ENCODE measurements at regions not wholly inside any gene's neighbourhood (a gene's known extent, or its start where the extent isn't known, plus 50 kb on each side); places are given as distances from the start of the nearest gene placed in this dataset.

DNA sequence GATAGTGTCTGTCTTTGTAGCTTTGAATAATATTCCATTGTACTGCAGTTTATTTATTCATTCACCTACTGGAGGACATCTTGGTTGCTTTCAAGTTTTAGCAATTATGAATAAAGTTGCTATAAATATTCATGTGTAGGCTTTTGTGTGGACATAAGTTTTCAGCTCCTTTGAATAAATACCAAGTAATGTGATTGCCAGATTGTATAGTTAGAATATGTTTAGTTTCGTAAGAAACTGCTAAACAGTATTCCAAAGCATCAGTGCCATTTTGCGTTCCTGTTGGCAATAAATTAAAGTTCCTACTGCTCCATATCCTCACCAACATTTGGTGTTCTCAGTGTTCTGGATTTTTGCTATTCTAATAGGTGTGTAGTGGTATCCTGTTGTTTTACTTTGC, 311.7 kb upstream of the FMN2 start:
- TF ChIP-seq EZH2 (IDR thresholded peaks at IDR 0.05) (no peak), EZH2phosphoT487 (IDR thresholded peaks at IDR 0.05) (no peak)
- TF ChIP-seq, protein P1, sequence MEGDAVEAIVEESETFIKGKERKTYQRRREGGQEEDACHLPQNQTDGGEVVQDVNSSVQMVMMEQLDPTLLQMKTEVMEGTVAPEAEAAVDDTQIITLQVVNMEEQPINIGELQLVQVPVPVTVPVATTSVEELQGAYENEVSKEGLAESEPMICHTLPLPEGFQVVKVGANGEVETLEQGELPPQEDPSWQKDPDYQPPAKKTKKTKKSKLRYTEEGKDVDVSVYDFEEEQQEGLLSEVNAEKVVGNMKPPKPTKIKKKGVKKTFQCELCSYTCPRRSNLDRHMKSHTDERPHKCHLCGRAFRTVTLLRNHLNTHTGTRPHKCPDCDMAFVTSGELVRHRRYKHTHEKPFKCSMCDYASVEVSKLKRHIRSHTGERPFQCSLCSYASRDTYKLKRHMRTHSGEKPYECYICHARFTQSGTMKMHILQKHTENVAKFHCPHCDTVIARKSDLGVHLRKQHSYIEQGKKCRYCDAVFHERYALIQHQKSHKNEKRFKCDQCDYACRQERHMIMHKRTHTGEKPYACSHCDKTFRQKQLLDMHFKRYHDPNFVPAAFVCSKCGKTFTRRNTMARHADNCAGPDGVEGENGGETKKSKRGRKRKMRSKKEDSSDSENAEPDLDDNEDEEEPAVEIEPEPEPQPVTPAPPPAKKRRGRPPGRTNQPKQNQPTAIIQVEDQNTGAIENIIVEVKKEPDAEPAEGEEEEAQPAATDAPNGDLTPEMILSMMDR (IDR thresholded peaks at IDR 0.05) = no peak
